GM21619 (cell line): ENCODE measurements at regions not wholly inside any gene's neighbourhood (a gene's known extent, or its start where the extent isn't known, plus 50 kb on each side); places are given as distances from the start of the nearest gene placed in this dataset.

ENCODE experiments used
- ATAC-seq: cut with Tn5 transposase; IDR thresholded peaks from one replicate; pipeline ENCODE4 v1.9.1; 2021; ENCODE audit not compliant: unreplicated experiment

DNA sequence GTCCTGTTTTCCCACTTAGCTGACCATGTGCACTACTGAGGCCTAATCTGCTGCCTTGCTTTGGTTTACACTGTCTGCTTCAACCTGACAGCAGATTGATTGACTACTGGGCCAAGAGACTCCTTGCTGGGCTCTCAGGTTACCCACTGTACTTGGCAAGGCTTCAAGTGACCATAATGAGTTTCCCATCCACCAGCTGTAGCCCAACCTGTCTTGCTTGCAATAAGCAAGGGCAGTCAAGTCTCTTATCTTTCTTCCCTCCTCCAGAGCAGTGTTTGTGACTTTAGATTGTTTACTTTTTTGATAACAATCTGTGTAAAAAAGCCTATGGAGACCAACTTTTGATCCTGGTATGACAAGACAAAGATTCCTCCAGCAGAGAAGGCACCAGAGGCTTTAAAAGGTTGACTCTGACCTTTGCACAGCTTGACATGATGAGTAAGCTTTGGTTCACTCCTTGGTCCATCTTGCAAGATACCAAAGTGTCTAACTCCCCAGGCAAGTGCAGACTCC lies 912.3 kb upstream of the SEMA6A start:
- ATAC-seq: no peak

DNA sequence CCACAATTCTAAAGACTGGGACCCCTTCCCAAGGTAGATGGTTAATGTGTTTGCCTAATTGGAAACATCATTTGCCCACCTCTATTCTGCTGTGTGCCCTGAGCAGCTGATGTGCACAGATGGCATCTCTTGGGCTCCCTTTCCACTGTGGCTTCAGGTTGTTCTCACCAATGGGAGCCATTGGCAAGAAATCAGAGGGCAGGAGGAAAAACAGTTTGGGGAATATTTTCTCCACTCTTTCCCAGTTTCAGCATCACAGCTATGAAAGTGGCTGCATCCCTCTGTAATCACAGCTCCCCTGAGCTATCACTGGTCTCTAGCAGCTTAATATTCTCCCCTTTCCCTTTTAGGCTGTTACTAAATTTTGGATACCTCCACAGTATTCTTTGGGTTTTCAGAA lies 911.6 kb upstream of the SEMA6A start:
- no peak for ATAC-seq

DNA sequence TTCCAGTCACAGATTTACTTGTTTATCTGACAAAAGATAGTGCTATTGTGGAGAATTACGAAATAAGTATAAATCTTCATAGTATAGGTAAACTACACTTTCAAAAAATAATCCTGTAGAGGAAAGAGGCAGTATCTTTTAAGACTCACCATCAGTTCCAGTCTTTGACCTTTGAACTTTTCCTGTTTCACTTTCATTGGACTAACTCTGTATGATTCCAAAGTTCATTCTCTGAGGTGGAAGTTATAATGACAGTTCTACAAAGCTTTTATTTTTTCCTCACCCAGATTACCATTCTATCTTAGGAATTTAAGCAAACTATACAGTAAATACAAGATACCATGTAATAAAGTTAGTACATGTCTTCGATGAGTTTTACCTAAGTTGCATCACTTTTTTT lies 901.3 kb upstream of the SEMA6A start:
- ATAC-seq: no peak

DNA sequence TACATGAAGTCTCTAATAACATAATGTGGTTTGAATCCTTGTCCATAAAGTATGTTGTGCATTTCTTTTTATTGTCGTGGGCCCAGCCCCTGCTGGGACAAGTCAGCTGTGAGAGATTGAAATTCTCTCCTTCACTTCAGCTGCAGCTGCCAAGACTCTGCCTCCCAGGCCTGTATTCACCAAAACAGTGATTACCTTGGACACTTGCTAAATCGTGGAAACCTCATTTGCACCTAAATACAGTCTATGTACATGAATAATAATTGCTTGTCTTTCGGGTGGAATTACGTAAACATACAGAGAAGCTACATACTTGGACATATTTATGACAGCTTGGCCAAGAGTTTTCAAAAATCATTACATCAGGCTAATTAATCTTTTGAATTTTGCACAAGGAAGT lies 898.5 kb upstream of the SEMA6A start:
- ATAC-seq: no peak

DNA sequence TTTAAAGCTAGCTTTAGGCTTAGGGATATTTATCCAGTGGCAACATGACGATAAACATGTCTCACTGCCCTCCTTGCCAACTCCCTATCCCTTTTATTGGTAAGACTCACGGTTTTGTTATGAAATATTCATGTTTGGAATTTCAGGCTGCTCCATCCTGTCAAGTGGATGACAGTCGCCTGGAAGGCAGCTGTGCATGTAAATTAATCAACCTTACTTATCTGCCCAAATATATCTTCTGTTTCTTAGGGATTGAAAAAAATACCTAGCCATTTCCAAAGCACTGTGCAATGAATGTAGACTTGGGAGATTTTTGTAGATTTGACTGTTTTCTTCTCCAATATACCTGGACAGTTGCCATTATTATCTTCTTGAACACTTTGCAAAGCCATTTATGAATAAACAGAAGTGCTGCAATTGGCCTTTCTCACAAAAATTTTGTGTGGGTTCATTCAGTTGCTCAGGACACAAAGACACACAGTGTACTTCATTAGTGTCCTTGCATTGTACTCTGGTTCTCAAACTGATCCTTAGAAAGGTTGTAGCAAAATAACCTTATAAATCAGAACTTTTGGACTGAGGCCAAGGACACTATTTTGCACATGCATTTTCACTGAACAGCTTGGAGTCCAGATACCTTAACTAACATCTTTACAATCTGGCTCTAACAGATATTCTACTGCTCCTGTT lies 889.4 kb upstream of the SEMA6A start:
- ATAC-seq: no peak

DNA sequence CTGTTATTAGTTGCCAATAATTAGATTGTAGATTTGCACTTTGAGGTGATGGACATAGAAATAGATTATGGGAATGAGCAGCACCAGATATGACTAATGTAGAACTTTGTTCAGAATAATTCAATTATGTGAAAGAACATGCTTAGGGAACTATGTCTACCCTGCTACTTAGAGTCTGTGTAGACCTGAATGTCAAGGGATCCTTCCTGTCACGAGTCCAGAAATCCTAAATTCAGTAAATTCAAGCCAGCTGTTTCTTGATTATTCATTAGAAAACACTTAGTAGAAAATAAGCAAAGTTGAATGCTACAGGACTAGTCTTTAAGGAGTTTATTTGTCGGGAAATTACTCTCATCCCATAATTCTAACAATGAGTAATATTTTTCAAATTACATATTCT lies 887.3 kb upstream of the SEMA6A start:
- ATAC-seq: no peak

DNA sequence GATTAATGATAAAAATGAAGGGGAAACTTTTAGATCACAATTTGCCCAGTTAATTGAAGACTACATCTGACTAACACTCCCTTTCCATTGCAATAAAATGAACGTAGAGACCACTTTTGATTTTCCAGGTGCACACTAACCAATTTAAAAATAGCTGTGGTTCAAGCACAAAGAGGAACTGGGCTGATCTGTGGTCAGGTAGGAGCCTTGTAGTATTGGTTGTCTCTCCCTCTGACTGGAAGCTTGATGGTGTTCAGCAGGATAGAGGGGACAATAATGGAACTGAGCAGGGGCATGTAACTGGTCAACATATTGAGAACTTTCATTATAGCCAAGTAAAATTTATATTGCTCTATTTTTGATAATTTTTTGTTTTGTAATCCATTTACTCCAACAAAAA lies 886.8 kb upstream of the SEMA6A start:
- ATAC-seq: no peak

DNA sequence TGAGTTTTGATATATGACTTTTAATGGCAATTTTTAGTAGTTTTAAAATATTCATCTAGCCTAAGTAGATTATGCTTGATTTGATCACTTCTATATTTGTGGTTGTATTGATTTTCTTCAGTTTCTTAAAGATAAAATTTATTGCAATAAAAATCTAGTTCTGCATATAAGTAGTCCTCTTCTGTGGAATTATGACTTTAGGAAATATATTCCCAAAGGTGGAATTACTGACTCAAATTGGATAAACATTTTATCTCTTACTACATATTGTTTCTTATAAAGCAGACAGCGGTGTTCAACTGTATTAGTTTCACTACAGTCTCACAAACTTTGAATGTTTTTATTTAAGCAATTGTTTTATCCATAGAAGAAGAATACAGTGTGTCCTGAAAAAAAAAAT lies 883.0 kb upstream of the SEMA6A start:
- no peak for ATAC-seq

DNA sequence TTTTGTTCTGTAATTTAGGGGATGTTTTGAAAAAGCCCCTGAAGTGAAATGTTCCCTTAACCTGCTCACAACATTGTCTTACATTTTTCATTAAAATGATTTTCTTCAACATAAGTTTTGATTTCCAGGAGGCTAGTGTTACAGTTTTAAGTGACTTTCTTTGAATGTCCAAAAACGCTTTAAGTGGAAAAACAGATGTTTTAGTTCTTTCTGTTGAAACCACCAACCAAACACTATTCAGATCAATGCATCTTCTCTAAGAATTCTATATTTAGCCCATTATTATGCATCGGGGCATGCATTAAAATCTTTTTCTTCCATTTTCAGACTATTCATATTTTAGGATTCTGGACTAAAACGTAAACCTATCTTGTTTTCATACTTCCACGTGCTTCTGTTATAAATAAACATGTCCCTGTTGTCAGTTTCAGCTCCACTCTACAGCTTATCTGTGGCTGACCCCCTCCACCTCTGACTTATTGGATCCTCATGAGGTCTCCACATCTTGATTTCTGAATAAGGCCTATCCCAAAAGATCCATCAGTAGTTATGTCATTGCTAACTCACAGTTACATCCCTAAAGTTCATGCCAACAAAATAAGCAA lies 882.3 kb upstream of the SEMA6A start:
- no peak for ATAC-seq

DNA sequence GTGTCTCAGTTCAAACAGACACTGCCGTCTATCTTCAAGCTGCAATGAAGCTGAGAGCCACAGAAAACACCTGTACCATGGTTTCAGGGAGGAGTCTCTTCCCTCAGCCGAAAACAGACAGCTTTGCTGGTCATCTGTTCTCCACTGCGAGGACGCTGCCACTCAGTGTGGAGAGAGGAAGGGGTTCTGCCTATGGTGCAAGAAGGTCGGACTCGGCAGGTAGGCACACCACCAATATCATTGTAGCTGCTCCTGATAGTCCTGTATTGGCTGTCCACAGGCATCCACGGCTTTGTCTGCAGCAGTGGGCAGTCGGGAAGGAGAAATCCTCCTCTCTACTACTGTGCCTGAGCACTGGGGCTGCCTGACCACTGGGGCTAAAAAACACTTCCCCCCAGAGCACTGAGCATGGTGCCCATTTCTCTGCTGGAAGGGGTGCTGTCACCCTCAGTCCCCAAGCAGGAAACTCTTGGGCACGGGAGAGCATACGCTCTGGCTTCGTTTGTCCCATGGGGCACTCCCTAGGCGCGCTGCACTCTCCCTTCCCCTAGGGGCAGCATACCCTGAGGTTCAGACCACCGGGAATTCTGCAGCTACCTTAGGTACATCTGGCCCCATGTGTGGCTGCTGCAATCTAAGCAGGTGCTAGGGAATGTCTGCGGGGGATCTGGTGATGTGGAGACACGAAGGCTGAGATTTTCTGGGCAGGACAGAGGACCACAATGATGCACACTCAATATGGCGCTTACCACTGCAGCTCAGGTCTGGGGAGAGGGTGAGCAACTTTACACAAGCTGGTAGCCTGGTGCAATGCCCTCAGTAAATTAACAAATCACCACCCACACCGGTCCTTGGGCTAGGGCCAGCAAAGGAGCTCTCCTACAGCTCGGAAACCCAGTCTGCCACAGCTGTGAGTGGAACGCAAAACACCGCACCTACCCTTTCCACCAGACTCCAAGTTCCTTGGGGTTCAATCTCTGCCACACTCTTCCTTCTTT lies 880.9 kb upstream of the SEMA6A start:
- ATAC-seq: peak; percentile 26

DNA sequence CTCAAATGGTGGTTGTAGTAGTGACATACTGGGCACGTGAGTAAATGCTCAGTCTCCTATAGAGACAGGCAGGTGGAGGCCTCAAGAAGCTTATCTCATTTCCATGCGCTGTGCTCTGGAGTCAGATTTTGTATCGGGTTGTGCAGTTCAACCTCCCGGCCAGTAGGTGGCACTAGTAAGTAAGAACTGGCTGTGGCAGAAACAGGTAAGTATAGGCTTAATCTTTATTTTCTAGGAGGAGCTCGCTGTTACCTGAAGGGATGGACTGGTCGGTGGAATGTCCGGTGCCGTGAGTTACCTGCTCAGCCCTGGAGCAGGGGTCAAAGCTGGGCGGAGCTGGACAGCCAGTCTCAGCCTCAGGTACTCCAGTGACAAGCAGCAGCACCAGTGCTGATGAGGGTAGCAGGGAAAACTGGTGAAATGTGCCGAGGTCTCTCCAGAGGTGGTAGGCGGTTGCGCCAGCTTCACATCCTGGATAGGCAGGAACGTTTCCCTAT lies 880.1 kb upstream of the SEMA6A start:
- peak; percentile 93 for ATAC-seq

DNA sequence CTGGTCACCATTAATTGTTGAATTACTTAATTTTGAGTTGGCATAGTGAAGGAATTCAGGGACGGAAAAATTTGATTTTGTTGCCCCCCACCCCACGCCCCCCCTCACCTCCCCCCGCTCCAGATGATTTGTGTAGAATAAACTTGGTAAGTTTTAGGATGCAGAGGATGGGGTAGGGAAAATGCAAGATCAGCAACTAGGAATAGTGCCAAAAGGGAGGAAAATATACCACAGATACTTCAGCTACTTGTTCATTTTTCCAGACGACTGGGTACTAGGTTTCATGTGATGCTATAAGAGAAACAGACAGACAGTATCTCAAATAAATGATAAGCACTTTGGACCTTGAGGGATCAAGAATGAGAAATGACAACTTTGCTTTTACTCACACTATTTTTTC lies 862.2 kb upstream of the SEMA6A start:
- no peak for ATAC-seq

DNA sequence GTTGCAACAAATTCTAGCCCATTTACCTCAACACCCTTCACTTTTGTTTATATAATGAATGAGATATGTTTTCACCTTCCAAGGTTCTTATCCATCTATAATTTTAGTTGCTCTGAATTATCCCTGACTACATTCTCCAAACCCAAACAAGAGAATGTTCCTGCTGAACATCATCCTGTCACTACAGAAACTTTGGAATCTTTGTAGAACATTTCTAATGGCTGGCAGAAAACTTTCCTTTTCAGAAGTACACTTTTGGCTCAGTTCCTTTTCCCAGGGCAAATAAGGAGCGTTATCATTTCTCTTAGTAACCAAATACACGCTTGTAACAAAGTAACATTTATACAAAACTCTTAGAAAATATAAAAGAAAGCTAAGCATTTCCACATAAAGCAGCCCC lies 860.6 kb upstream of the SEMA6A start:
- ATAC-seq: no peak

DNA sequence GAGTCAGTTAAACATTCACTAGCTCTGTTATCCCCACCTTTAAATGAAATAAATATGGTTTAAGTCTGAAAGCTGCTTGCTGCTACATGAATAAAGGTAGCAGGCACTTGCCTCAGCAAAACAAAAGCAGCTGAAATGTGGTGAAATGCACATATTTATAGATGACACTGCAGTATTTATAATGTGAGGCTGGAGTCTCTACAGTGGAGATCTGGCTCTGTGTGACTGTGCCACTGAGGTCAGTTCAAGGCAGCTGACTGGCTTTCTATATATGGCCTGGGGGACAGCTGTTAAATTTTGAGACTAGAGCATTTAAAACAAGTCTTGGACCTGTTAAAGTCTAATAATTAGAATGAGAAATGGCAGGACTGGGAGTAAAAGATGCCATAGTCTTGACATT lies 859.6 kb upstream of the SEMA6A start:
- ATAC-seq: no peak

DNA sequence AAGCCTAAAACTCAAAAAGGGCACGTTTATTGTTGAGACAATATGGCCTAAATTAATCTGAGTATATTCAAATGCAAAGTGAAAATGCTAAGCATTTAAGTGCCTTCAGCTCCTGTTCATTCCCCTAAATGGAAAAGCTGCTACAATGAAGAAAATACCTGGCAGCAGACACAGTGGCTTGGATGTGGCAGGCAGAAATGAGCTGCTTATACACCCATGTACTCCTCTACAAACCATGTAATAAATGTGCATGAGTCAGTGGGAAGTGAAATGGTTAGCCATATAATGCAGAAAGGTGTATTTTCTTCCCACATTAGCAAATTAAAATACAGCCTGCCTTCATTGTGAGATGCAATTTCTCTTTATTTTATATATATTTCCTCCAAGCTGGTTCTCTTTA lies 859.2 kb upstream of the SEMA6A start:
- no peak for ATAC-seq

DNA sequence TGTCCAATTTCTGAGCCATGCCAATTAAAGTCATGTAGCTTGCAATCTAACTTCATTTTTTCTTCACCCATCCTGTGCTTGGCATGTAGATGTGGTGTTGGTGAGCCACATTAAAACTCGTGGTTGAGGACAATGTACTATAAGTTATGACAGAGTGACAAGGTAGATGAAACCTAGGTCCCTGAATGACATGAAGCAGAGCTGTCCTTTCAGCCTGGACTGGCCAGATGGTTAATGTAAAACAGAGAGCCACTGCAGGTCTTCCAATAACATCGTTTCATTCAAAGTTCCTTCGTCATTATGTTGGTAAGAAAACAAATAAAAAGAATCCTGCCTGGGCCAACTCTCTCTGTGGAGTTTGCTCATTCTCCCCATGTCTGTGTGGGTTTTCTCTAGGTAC lies 856.5 kb upstream of the SEMA6A start:
- ATAC-seq: no peak

DNA sequence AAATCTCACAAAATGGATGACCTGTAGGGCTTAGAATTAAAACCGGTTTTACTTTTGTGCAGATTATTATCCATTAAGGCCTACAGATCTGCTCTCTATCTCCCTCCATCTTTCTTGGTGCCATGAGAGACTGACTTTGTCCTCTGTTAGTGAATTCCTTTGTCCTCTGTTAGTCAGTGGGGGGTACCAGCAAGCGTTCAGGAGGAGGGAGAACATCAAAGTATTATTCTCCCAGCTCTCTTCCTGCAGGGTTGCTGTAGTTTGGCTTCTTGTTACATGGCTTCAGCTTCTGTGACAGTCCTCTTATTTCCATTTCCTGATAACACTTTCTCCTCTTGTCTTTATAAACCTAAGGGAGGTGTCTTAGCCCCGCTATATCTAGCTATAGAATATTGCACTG lies 850.5 kb upstream of the SEMA6A start:
- no peak for ATAC-seq

DNA sequence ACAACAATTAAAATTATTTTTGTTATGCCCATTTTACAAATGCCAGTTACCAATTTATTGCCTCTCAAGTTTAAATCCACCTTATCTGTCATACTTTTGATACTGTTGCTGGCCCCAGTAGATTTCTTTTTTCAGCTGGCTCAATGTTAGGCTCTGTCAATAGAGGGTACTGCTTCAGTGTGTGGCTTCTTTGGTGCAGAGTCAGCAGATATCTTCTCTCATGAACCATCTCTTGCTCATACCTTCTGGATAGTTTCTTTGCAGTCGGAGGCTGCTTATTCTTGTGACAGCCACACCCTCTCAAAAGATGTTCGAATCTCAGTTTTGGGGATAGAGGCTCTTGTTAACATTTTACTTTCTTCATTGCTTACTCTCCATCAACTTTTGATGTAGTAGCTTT lies 849.9 kb upstream of the SEMA6A start:
- no peak for ATAC-seq

DNA sequence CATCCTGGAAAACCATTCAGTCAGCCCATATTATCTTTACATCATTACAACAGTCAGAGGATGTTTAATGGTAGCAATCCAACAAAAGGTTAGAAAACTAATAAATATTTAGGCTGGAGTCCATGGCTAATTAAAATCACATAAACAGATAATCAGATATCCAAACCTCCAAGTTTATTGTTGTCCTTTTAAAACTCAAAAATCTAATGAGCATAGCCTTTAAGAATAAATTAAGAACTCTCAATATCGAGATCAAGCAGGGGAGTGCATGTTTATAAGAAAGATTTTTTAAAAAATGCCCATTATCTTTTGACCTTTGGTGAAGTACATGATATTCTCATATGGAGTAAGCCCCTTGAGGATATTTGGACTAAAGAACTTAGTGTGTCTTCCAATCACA lies 842.9 kb upstream of the SEMA6A start:
- ATAC-seq: no peak

DNA sequence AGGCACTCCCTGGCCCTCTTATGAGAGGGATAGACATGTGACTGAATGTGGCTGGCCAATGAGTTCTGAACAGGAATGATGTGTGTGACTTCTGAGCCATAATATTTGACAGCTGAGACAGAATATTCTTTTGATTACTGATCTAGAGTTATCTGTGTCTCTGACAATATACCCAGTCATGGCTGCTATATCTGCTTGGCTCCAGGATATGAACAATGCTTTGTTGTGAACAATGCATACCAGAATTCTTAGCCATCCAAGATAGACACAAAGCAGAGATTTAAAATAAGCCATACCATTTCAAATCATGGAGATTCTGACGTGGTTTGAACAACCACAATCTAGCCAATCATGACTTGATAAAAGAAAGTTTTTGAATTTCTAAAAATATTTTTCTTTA lies 840.3 kb upstream of the SEMA6A start:
- ATAC-seq: no peak

DNA sequence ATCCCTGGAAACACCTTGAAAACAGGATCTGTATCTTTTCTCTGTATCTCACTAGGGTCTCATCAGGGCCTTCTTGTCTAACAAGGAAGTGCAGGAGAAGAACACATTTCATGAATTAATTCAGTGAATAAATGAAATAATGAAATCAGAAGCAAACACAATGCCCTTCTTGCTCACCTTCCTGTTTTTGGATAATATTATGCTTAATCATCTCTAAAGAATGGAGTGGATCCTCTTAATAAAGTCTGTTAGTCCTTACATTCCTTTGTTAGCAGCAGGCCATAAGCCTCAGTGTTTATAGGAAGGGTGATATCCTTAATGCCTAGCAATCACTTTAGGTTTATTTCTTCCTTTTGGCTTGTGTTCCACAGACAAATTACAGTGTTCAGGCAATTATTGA lies 837.1 kb upstream of the SEMA6A start:
- no peak for ATAC-seq

DNA sequence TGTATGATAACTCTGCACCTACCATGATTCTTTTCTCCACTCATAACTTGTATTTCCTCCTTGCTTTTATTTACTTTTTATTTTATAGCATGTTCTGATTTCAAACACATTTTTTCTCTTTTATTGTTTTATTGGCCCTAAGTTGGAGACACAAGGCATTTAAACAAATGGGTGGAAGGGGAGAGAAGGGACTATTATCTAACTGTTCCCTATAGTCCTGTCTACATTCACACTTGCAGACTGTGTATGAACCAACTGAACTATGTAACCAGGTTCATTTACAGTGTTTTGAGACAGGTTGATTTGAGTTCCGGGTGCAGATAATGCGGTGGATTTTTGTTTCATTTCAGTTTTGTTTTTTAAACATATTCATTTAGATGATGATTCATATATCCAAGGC lies 830.6 kb upstream of the SEMA6A start:
- no peak for ATAC-seq
